ENCODE measurements at regions not wholly inside any gene's neighbourhood (a gene's known extent, or its start where the extent isn't known, plus 50 kb on each side); places are given as distances from the start of the nearest gene placed in this dataset.
A peak's percentile ranks its signal among the peaks of the same experiment; 100 is the strongest.

- no peak for DNase-seq
- H3K4me1 Mint-ChIP-seq (ENCODE audit: low read depth, unreplicated experiment), result peaks cover 61% of the 10 kb centered on the region
- no peaks in the 10 kb centered on the region for H3K36me3 Mint-ChIP-seq (ENCODE audit: unreplicated experiment)
- no peak for TF ChIP-seq CTCF (IDR thresholded peaks at IDR 0.05; ENCODE audit: partially characterized antibody, unreplicated experiment)
- no peak overlapping the region for H3K27ac Mint-ChIP-seq (ENCODE audit: unreplicated experiment)
- peaks cover 13% of the 10 kb centered on the region for H3K9me3 Mint-ChIP-seq (ENCODE audit: unreplicated experiment)
- no peak overlapping the region for H3K4me3 Mint-ChIP-seq (ENCODE audit: unreplicated experiment)
- peaks cover 5% of the 10 kb centered on the region for H3K27me3 Mint-ChIP-seq (ENCODE audit: unreplicated experiment)
These were observed 109.0 kb upstream of the CXCR4 start for GRCh38 chr2:136226903-136227302.

GRCh38 chr2:136225950-136226835 is 108.2 kb upstream of the CXCR4 start:
- Mint-ChIP-seq H3K9me3 (ENCODE audit: unreplicated experiment) (peaks cover 11% of the 10 kb centered on the region), H3K4me3 (ENCODE audit: unreplicated experiment) (peak overlapping the region; percentile 34), H3K27me3 (ENCODE audit: unreplicated experiment) (peaks cover 5% of the 10 kb centered on the region), H3K4me1 (ENCODE audit: low read depth, unreplicated experiment) (peaks cover 62% of the 10 kb centered on the region), H3K36me3 (ENCODE audit: unreplicated experiment) (no peaks in the 10 kb centered on the region), H3K27ac (ENCODE audit: unreplicated experiment) (peak overlapping the region; percentile 82)
- no peak for DNase-seq
- no peak for TF ChIP-seq CTCF (IDR thresholded peaks at IDR 0.05; ENCODE audit: partially characterized antibody, unreplicated experiment)

GRCh38 chr2:136223274-136223673 is 105.3 kb upstream of the CXCR4 start:
- no peak for TF ChIP-seq CTCF (IDR thresholded peaks at IDR 0.05; ENCODE audit: partially characterized antibody, unreplicated experiment)
- no peaks in the 10 kb centered on the region for H3K36me3 Mint-ChIP-seq (ENCODE audit: unreplicated experiment)
- H3K9me3 Mint-ChIP-seq (ENCODE audit: unreplicated experiment), result peaks cover 23% of the 10 kb centered on the region
- peaks cover 77% of the 10 kb centered on the region for H3K4me1 Mint-ChIP-seq (ENCODE audit: low read depth, unreplicated experiment)
- DNase-seq, result no peak
- H3K27me3 Mint-ChIP-seq (ENCODE audit: unreplicated experiment), result peaks cover 8% of the 10 kb centered on the region
- peak overlapping the region; percentile 72 for H3K4me3 Mint-ChIP-seq (ENCODE audit: unreplicated experiment)
- peak overlapping the region; percentile 96 for H3K27ac Mint-ChIP-seq (ENCODE audit: unreplicated experiment)

GRCh38 chr2:136222862-136223261 is 104.9 kb upstream of the CXCR4 start:
- DNase-seq, result no peak
- TF ChIP-seq CTCF (IDR thresholded peaks at IDR 0.05; ENCODE audit: partially characterized antibody, unreplicated experiment), result no peak
- peaks cover 23% of the 10 kb centered on the region for H3K9me3 Mint-ChIP-seq (ENCODE audit: unreplicated experiment)
- H3K4me1 Mint-ChIP-seq (ENCODE audit: low read depth, unreplicated experiment), result peaks cover 76% of the 10 kb centered on the region
- H3K36me3 Mint-ChIP-seq (ENCODE audit: unreplicated experiment), result no peaks in the 10 kb centered on the region
- H3K27me3 Mint-ChIP-seq (ENCODE audit: unreplicated experiment), result peaks cover 8% of the 10 kb centered on the region
- peak overlapping the region; percentile 72 for H3K4me3 Mint-ChIP-seq (ENCODE audit: unreplicated experiment)
- H3K27ac Mint-ChIP-seq (ENCODE audit: unreplicated experiment), result peak overlapping the region; percentile 96

GRCh38 chr2:136221026-136221425 is 103.1 kb upstream of the CXCR4 start:
- TF ChIP-seq CTCF (IDR thresholded peaks at IDR 0.05; ENCODE audit: partially characterized antibody, unreplicated experiment), result no peak
- Mint-ChIP-seq H3K27ac (ENCODE audit: unreplicated experiment) (peak overlapping the region; percentile 99), H3K27me3 (ENCODE audit: unreplicated experiment) (peaks cover 8% of the 10 kb centered on the region), H3K36me3 (ENCODE audit: unreplicated experiment) (peaks cover 4% of the 10 kb centered on the region), H3K4me3 (ENCODE audit: unreplicated experiment) (peak overlapping the region; percentile 41), H3K4me1 (ENCODE audit: low read depth, unreplicated experiment) (peaks cover 74% of the 10 kb centered on the region), H3K9me3 (ENCODE audit: unreplicated experiment) (peaks cover 23% of the 10 kb centered on the region)
- DNase-seq, result no peak
